Stomach (tissue), 4 donors: ENCODE measurements at regions not wholly inside any gene's neighbourhood (a gene's known extent, or its start where the extent isn't known, plus 50 kb on each side); places are given as distances from the start of the nearest gene placed in this dataset.

Experiments used
- CTCF ChIP-seq, 7 experiments: fragments of 450-650 bp in 4 of 7; fragments of 200-600 bp in 3 of 7; sonication (generic) in 3 of 7; IDR thresholded peaks; one replicate each; pipeline ENCODE4 v1.5.1; 2016 to 2019; ENCODE audit warnings: antibody characterized with exemption in 7 of 7, control low read depth in 2 of 7, mild to moderate bottlenecking in 1 of 7
- EP300 ChIP-seq: sonication (generic); formaldehyde crosslinking; IDR thresholded peaks from one replicate; pipeline ENCODE4 v1.6.1; 2017; ENCODE audit warnings: antibody characterized with exemption
- POLR2A ChIP-seq, 4 donors: fragments of 450-650 bp; IDR thresholded peaks; one replicate each; pipeline ENCODE4 v1.6.1; 2016; ENCODE audit warnings: antibody characterized with exemption in 4 of 4, control low read depth in 2 of 4, mild to moderate bottlenecking in 1 of 4, moderate library complexity in 1 of 4

- TF ChIP-seq CTCF (IDR thresholded peaks at IDR 0.05) (no peak), EP300 (no peak), POLR2A (IDR thresholded peaks at IDR 0.05) (no peak)
Measured at GRCh38 chr13:106032441-106032840, 503.0 kb downstream of the EFNB2 start.
